ENCODE measurements at regions not wholly inside any gene's neighbourhood (a gene's known extent, or its start where the extent isn't known, plus 50 kb on each side); places are given as distances from the start of the nearest gene placed in this dataset.

GRCh38 chr3:11089931-11090330, 64.4 kb upstream of the HRH1 start:
- no peak for DNase-seq (ENCODE audit: low read depth in 2 of 2)

- DNase-seq (ENCODE audit: low read depth in 2 of 2) = no peak
Measured at GRCh38 chr3:11090551-11090950, 63.7 kb upstream of the HRH1 start.

DNA sequence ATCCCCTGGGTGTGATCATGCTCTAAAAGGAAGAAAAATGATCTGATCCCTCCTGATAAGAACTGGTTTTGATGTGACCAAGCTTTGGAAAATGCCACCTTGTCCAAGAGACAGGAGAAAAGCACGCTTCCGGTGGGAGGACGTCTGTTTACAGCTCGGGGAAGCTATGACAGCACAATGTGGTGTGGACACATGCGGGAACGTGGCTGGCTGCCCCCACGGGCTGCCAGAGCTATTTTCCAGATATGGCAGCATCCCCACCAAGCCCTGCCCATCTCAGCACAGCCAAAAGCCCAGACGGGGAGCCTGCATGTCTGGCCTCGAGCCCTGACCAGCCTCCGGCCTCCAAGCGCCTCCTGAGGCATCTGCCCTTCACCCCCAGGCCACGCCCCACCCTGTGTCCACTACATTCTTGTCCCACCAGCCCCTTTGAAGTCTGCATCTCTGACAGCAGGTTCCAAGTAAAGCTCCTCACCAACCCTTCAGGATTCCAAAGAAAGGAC, 63.2 kb upstream of the HRH1 start:
- DNase-seq (ENCODE audit: low read depth in 2 of 2) = no peak

DNA sequence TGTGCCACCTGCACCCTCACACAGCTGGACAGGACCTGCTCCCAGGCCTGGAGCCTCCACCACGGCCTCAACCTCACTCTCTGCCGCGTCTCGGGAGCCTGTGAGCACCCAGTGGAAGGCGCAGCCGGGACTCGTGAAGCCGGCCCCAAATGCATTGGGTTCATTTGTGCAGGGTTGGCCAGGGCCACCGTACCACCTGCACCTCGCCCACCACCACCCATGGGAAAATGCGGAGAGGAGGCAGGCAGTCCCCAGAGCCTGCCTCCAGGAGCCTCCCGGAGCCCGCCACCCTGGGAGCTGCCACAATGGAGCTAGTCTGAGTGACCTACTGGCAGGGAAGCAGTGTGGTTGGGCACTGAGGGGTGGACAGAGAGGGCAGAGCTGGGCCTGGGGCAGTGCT, 62.5 kb upstream of the HRH1 start:
- DNase-seq (ENCODE audit: low read depth in 2 of 2) = no peak

GRCh38 chr3:11093823-11094340, 60.4 kb upstream of the HRH1 start:
- no peak for DNase-seq (ENCODE audit: low read depth in 2 of 2)

DNA sequence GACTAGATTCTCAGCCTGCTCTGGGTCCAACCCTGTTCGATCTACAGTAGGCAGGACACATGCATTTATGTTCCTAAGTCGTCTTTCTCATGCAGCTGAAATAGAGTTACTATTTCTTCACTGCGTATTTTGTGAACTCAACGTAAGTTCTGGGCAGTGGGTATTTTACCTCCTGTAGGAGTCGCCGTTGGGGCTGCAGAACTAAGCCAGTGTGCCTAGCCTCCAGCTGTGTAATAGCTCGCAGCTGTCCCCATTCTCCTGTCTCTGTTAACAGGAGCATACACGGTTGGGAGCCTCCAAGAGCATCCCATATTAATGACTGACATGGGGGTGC, 58.4 kb upstream of the HRH1 start:
- DNase-seq (ENCODE audit: low read depth in 2 of 2) = no peak

DNA sequence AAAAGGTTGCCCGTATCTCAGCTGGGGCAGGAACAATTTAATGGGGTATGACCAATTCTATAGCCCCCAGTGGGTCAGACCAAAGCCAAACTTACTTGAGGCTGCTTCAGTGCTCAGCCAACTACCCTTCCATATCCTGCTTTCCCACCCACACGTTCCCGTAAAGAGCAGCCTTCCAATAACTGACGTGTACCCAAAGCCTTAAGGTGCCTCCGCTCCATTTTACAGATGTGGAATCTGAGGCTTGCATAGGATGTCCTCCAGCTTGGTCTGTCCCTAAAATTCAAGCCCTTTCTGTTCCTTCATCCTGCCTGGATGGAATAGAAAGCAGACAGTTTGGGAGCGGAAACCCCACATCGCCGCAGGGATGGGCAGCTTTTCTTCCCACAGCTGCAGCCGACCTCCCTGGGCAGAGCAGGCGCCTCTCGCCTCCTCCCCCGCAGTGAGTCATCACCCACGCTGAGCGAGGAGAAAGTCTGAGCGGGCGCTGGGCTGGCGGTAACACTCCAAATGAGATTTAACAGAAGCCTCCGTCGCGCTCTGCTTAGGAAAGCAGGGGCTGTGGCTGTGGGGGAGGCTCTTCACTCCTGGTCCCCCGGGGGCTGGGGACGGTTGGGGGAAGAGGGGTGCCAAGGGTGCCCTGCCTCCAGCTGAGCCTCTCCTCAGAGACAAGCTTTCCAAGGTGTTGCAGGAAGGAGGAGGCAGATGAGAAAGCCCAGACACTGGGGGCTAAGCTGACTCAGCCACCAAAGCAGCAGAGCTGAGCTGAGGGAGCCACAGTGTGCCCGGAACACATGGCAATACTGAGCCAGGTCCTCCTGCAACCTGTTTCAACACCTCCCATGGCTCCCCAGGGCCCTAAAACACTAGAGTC, 57.8 kb upstream of the HRH1 start:
- peak; percentile 75 to 80 for DNase-seq (ENCODE audit: low read depth in 2 of 2)

- DNase-seq (ENCODE audit: low read depth in 2 of 2) = no peak
Measured at GRCh38 chr3:11099306-11099705, 55.0 kb upstream of the HRH1 start.

All from stimulated activated CD4-positive, alpha-beta T cell treated with anti-CD3 and anti-CD28 coated beads, Interleukin-4, amount 100 ng/mL, for 48 hours (primary cell).